ENCODE measurements at regions not wholly inside any gene's neighbourhood (a gene's known extent, or its start where the extent isn't known, plus 50 kb on each side); places are given as distances from the start of the nearest gene placed in this dataset.

- in situ Hi-C loops (cut with MboI; ENCODE audit: low sequenced_read_pairs, unreplicated experiment), result no loop called here
Observed at GRCh38 chr12:126726481-126727217, 1540.3 kb upstream of the TMEM132C start.

GRCh38 chr12:126727218-126728075 is 1539.5 kb upstream of the TMEM132C start:
- TF ChIP-seq CTCF (IDR thresholded peaks at IDR 0.05; ENCODE audit: borderline replicate concordance, control extremely low read depth, extremely low read depth, insufficient read depth, missing control alignments), result no peak
- no peak for DNase-seq (ENCODE audit: low spot score)

More at GRCh38 chr12:126726481-126727217, 1540.3 kb upstream of the TMEM132C start:
- TF ChIP-seq CTCF (IDR thresholded peaks at IDR 0.05; ENCODE audit: borderline replicate concordance, control extremely low read depth, extremely low read depth, insufficient read depth, missing control alignments), result no peak
- peak; percentile 11 for DNase-seq (ENCODE audit: low spot score)

GRCh38 chr12:126734296-126734695 is 1532.7 kb upstream of the TMEM132C start:
- TF ChIP-seq CTCF (IDR thresholded peaks at IDR 0.05; ENCODE audit: borderline replicate concordance, control extremely low read depth, extremely low read depth, insufficient read depth, missing control alignments), result no peak
- DNase-seq (ENCODE audit: low spot score), result no peak
- in situ Hi-C loops (cut with MboI; ENCODE audit: low sequenced_read_pairs, unreplicated experiment), result no loop called here

More at GRCh38 chr12:126727218-126728075, 1539.5 kb upstream of the TMEM132C start:
- in situ Hi-C loops (cut with MboI; ENCODE audit: low sequenced_read_pairs, unreplicated experiment), result no loop called here

GRCh38 chr12:126734710-126735109 is 1532.3 kb upstream of the TMEM132C start:
- in situ Hi-C loops (cut with MboI; ENCODE audit: low sequenced_read_pairs, unreplicated experiment), result no loop called here
- DNase-seq (ENCODE audit: low spot score), result no peak
- TF ChIP-seq CTCF (IDR thresholded peaks at IDR 0.05; ENCODE audit: borderline replicate concordance, control extremely low read depth, extremely low read depth, insufficient read depth, missing control alignments), result no peak

- DNase-seq (ENCODE audit: low spot score), result no peak
- TF ChIP-seq CTCF (IDR thresholded peaks at IDR 0.05; ENCODE audit: borderline replicate concordance, control extremely low read depth, extremely low read depth, insufficient read depth, missing control alignments), result no peak
- in situ Hi-C loops (cut with MboI; ENCODE audit: low sequenced_read_pairs, unreplicated experiment), result no loop called here
Observed at GRCh38 chr12:126741536-126742240, 1525.3 kb upstream of the TMEM132C start.

- TF ChIP-seq CTCF (IDR thresholded peaks at IDR 0.05; ENCODE audit: borderline replicate concordance, control extremely low read depth, extremely low read depth, insufficient read depth, missing control alignments), result no peak
- in situ Hi-C loops (cut with MboI; ENCODE audit: low sequenced_read_pairs, unreplicated experiment), result no loop called here
- no peak for DNase-seq (ENCODE audit: low spot score)
Observed at GRCh38 chr12:126742241-126742641, 1524.7 kb upstream of the TMEM132C start.

Measured in GM13976 (cell line).